SK-N-SH (cell line): ENCODE measurements at regions not wholly inside any gene's neighbourhood (a gene's known extent, or its start where the extent isn't known, plus 50 kb on each side); places are given as distances from the start of the nearest gene placed in this dataset.

Experiments used
- CTCF ChIA-PET: fragments of 300-600, 350-600 bp; formaldehyde crosslinking; extraction: SDS; loops from one replicate; lab custom pipeline; 2021; lab: Yijun Ruan, JAX
- POLR2A ChIA-PET: fragments of 350-600 bp; sonication (Branson Sonifier 250); formaldehyde crosslinking; extraction: SDS; loops from one replicate; lab custom pipeline; 2020; ENCODE audit warnings: antibody characterized with exemption, inconsistent platforms; lab: Yijun Ruan, JAX
- DNase-seq: peaks from one replicate; pipeline ENCODE4 v3.0.0; 2012
- H2AFZ ChIP-seq: fragments of 200-600 bp; sonication (generic); 2 replicates; pipeline ENCODE4 v1.8.1; 2016; ENCODE audit warnings: antibody characterized with exemption, mild to moderate bottlenecking, low read depth
- H3F3A ChIP-seq: fragments of 200-600 bp; sonication (generic); replicated peaks from 2 replicates; pipeline ENCODE3; 2016; ENCODE audit warnings: antibody characterized with exemption, mild to moderate bottlenecking; ENCODE audit not compliant: insufficient read depth
- H3K27ac ChIP-seq, 2 experiments: fragments of 200-500 bp in 1 of 2; fragments of 200-600 bp in 1 of 2; sonication (Bioruptor generic) in 1 of 2; sonication (generic), shearing (Covaris generic) in 1 of 2; 2 replicates each; pipeline versions ENCODE4 v1.5.1 to v1.6.1; 2014 to 2016; ENCODE audit warnings: low read depth in 2 of 2, inconsistent platforms in 1 of 2, low read length in 1 of 2, mild to moderate bottlenecking in 1 of 2, mixed read lengths in 1 of 2
- H3K27me3 ChIP-seq: fragments of 200-600 bp; sonication (generic), shearing (Covaris generic); 2 replicates; pipeline ENCODE4 v1.6.1; 2016; ENCODE audit warnings: mixed run types; ENCODE audit not compliant: insufficient read depth
- H3K36me3 ChIP-seq, 2 experiments: fragments of 200-500 bp in 1 of 2; fragments of 200-600 bp in 1 of 2; sonication (Bioruptor generic) in 1 of 2; sonication (generic) in 1 of 2; replicated peaks in 1 of 2; 2 replicates each; pipeline versions ENCODE3 to v1.5.1; 2014 to 2016; ENCODE audit warnings: low read length in 1 of 2, mild to moderate bottlenecking in 1 of 2; ENCODE audit not compliant: insufficient read depth in 2 of 2, control insufficient read depth in 1 of 2
- H3K4me1 ChIP-seq, 2 experiments: fragments of 200-500 bp in 1 of 2; fragments of 200-600 bp in 1 of 2; sonication (Bioruptor generic) in 1 of 2; sonication (generic), shearing (Covaris generic) in 1 of 2; 2 replicates each; pipeline versions ENCODE4 v1.5.1 to v1.6.1; 2014 to 2016; ENCODE audit warnings: low read depth in 1 of 2, low read length in 1 of 2, mixed run types in 1 of 2; ENCODE audit not compliant: insufficient read depth in 2 of 2, control insufficient read depth in 1 of 2
- H3K4me2 ChIP-seq: fragments of 200-600 bp; sonication (generic), shearing (Covaris generic); 2 replicates; pipeline ENCODE4 v1.6.1; 2017; ENCODE audit warnings: mixed run types
- H3K4me3 ChIP-seq, 2 experiments: fragments of 200-500 bp in 1 of 2; fragments of 200-600 bp in 1 of 2; sonication (Bioruptor generic) in 1 of 2; sonication (generic), shearing (Covaris generic) in 1 of 2; 2 replicates each; pipeline versions ENCODE4 v1.5.1 to v1.8.1; 2014 to 2016; ENCODE audit warnings: low read depth in 2 of 2, inconsistent platforms in 1 of 2, low read length in 1 of 2, mild to moderate bottlenecking in 1 of 2, mixed read lengths in 1 of 2, moderate library complexity in 1 of 2
- H3K79me2 ChIP-seq: fragments of 200-600 bp; sonication (generic); 2 replicates; pipeline ENCODE4 v1.8.1; 2017; ENCODE audit warnings: mild to moderate bottlenecking; ENCODE audit not compliant: insufficient read depth
- H3K9ac ChIP-seq: fragments of 200-600 bp; sonication (generic); 2 replicates; pipeline ENCODE4 v1.6.1; 2017; ENCODE audit warnings: mixed run types
- H3K9me2 ChIP-seq: fragments of 200-600 bp; sonication (generic); 2 replicates; pipeline ENCODE4 v1.6.1; 2017; ENCODE audit warnings: mixed run types
- H3K9me3 ChIP-seq: fragments of 200-600 bp; sonication (generic); 2 replicates; pipeline ENCODE4 v1.6.1; 2017; ENCODE audit warnings: mixed run types, mild to moderate bottlenecking, moderate library complexity
- H4K20me1 ChIP-seq: fragments of 200-600 bp; sonication (generic); 2 replicates; pipeline ENCODE4 v1.6.1; 2017; ENCODE audit warnings: mild to moderate bottlenecking, mixed run types; ENCODE audit not compliant: insufficient read depth
- CHD2 ChIP-seq: fragments of 150-350 bp; IDR thresholded peaks from 2 replicates; pipeline ENCODE4 v1.6.1; 2018; ENCODE audit warnings: low read length; ENCODE audit not compliant: partially characterized antibody
- ELF1 ChIP-seq: IDR thresholded peaks from 2 replicates; pipeline ENCODE4 v1.4.0; 2012
- EP300 ChIP-seq, 2 experiments: IDR thresholded peaks; 2 replicates each; pipeline versions ENCODE4 v1.4.0 to v1.6.1; 2012; ENCODE audit warnings: borderline replicate concordance in 1 of 2, low read depth in 1 of 2, low read length in 1 of 2
- FOSL2 ChIP-seq: IDR thresholded peaks from 2 replicates; pipeline ENCODE4 v1.4.0; 2012; ENCODE audit warnings: low read depth, mild to moderate bottlenecking, moderate library complexity, borderline replicate concordance
- FOXJ3 ChIP-seq: sonication (generic); formaldehyde crosslinking; IDR thresholded peaks from 2 replicates; pipeline ENCODE4 v1.5.1; 2020; ENCODE audit warnings: mild to moderate bottlenecking, missing genetic modification reagents
- MEF2A ChIP-seq: IDR thresholded peaks from 2 replicates; pipeline ENCODE4 v1.4.0; 2012; ENCODE audit warnings: low read depth, borderline replicate concordance
- NRF1 ChIP-seq: IDR thresholded peaks from 2 replicates; pipeline ENCODE4 v1.6.1; 2012; ENCODE audit warnings: low read depth, mild to moderate bottlenecking, low read length
- RCOR1 ChIP-seq: fragments of 150-350 bp; IDR thresholded peaks from 2 replicates; pipeline ENCODE4 v1.6.1; 2017; ENCODE audit warnings: antibody characterized with exemption, low read length
- RFX5 ChIP-seq: IDR thresholded peaks from 2 replicates; pipeline ENCODE4 v1.6.1; 2012; ENCODE audit warnings: mild to moderate bottlenecking, improper control_type of control experiment, low read length
- SIN3A ChIP-seq: IDR thresholded peaks from 2 replicates; pipeline ENCODE4 v1.6.1; 2012; ENCODE audit warnings: low read depth, mild to moderate bottlenecking, low read length, moderate library complexity, borderline replicate concordance
- SMC3 ChIP-seq: IDR thresholded peaks from 2 replicates; pipeline ENCODE4 v1.6.1; 2012; ENCODE audit warnings: low read depth, low read length, improper control_type of control experiment
- TAF1 ChIP-seq: IDR thresholded peaks from 2 replicates; pipeline ENCODE4 v1.6.1; 2012; ENCODE audit warnings: low read depth, mild to moderate bottlenecking, low read length, moderate library complexity, borderline replicate concordance
- TCF12 ChIP-seq: IDR thresholded peaks from 2 replicates; pipeline ENCODE4 v1.4.0; 2012
- WGBS: methylation state at CpG from one replicate; pipeline ENCODE4 v1.1.6; 2017; ENCODE audit warnings: low lambda C conversion rate; 5-methylcytosine and 5-hydroxymethylcytosine counted together
- TF ChIP-seq, protein P1 (sequence below): IDR thresholded peaks from 2 replicates; pipeline ENCODE4; 2012
- TF ChIP-seq, protein P2 (sequence below): IDR thresholded peaks from 2 replicates; pipeline ENCODE4 v1.4.0; 2012; ENCODE audit warnings: low read depth, borderline replicate concordance
- TF ChIP-seq, protein P3 (sequence below): fragments of 200-600 bp; sonication (generic); IDR thresholded peaks from 2 replicates; pipeline ENCODE4 v1.6.1; 2017; ENCODE audit warnings: antibody characterized with exemption, mild to moderate bottlenecking, moderate library complexity
- TF ChIP-seq, protein P4 (sequence below): IDR thresholded peaks from 2 replicates; pipeline ENCODE4 v1.6.1; 2012; ENCODE audit warnings: mild to moderate bottlenecking, low read depth, low read length, moderate library complexity
- TF ChIP-seq, protein P5 (sequence below): IDR thresholded peaks from 2 replicates; pipeline ENCODE4 v1.4.0; 2012; ENCODE audit warnings: low read depth

DNA sequence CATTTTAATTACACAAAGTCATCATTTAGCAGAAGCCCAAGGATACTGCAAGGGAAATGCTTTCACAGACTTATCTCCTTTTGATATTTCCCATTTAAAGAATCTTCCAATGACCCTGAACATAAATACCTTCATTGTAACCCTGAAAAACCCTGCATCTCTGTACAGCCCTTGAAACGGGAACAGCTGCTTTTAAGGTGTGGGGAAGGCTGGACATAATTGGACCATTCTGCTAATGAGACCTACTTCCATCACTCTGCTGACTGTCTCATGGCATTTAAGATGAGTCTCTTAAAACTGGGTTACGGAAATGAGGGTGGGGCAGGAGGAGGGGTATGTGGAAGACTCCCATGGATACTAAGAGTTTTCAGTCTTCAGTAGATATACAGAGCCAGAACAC lies 485.8 kb downstream of the BRINP1 start:
- no peak for DNase-seq
- Histone ChIP-seq H3K9me2 (no peaks in the 10 kb centered on the region), H3F3A (no peaks in the 10 kb centered on the region), H3K36me3 (no peaks in the 10 kb centered on the region), H3K9ac (no peak overlapping the region), H3K79me2 (no peaks in the 10 kb centered on the region), H3K27ac (no peak overlapping the region), H3K9me3 (no peaks in the 10 kb centered on the region; the same call in 1 of the 2 replicates), H3K4me2 (no peak overlapping the region), H2AFZ (no peak overlapping the region), H3K4me1 (no peaks in the 10 kb centered on the region), H4K20me1 (no peaks in the 10 kb centered on the region)
- CTCF ChIA-PET, result no interaction called here
- TF ChIP-seq MEF2A, result no peak
- no peak for TF ChIP-seq TCF12
- TF ChIP-seq, all 33 proteins: peak for 0
- 46% methylated on average over 2 of the region's 2 CpGs for WGBS
- POLR2A ChIA-PET, result no interaction called here
- Histone ChIP-seq H3K27me3 (no peaks in the 10 kb centered on the region), H3K4me3 (no peak overlapping the region)

DNA sequence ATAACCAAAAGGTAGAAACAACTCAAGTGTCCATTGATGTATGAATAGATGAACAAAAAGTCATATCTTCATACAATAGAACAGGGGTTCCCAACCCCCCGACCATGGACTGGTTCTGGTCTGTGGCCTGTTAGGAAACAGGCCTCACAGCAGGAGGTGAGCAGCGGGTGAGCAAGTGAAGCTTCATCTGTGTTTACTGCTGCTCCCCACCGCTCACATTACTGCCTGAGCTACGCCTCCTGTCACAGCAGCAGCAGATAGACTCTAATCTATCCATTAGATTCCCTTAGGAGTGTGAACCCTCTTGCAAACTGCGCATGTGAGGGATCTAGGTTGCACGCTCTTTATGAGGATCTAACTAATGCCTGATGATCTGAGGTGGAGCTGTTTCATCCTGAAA lies 478.0 kb downstream of the BRINP1 start:
- no peak overlapping the region for H3K4me2 ChIP-seq
- no peak overlapping the region for H3K27ac ChIP-seq
- H3K9ac ChIP-seq, result no peak overlapping the region
- H3K9me3 ChIP-seq, result no peaks in the 10 kb centered on the region
- H3F3A ChIP-seq, result no peaks in the 10 kb centered on the region
- H3K27me3 ChIP-seq, result no peaks in the 10 kb centered on the region
- H3K9me2 ChIP-seq, result no peaks in the 10 kb centered on the region
- DNase-seq, result no peak
- TF ChIP-seq, protein P1, sequence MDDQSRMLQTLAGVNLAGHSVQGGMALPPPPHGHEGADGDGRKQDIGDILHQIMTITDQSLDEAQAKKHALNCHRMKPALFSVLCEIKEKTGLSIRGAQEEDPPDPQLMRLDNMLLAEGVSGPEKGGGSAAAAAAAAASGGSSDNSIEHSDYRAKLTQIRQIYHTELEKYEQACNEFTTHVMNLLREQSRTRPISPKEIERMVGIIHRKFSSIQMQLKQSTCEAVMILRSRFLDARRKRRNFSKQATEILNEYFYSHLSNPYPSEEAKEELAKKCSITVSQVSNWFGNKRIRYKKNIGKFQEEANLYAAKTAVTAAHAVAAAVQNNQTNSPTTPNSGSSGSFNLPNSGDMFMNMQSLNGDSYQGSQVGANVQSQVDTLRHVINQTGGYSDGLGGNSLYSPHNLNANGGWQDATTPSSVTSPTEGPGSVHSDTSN, result no peak
- TF ChIP-seq FOXJ3 (CRISPR knock-in tag) (no peak), CHD2 (no peak), SIN3A (no peak), FOSL2 (no peak), TAF1 (no peak), SMC3 (no peak), ELF1 (no peak), RFX5 (no peak), NRF1 (no peak), RCOR1 (no peak), EP300 (IDR thresholded peaks at IDR 0.05; ENCODE audit: borderline replicate concordance in 1 of 2, low read depth in 1 of 2, low read length in 1 of 2) (no peak)
- TF ChIP-seq, protein P2, sequence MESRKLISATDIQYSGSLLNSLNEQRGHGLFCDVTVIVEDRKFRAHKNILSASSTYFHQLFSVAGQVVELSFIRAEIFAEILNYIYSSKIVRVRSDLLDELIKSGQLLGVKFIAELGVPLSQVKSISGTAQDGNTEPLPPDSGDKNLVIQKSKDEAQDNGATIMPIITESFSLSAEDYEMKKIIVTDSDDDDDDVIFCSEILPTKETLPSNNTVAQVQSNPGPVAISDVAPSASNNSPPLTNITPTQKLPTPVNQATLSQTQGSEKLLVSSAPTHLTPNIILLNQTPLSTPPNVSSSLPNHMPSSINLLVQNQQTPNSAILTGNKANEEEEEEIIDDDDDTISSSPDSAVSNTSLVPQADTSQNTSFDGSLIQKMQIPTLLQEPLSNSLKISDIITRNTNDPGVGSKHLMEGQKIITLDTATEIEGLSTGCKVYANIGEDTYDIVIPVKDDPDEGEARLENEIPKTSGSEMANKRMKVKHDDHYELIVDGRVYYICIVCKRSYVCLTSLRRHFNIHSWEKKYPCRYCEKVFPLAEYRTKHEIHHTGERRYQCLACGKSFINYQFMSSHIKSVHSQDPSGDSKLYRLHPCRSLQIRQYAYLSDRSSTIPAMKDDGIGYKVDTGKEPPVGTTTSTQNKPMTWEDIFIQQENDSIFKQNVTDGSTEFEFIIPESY, result no peak
- TF ChIP-seq, protein P3, sequence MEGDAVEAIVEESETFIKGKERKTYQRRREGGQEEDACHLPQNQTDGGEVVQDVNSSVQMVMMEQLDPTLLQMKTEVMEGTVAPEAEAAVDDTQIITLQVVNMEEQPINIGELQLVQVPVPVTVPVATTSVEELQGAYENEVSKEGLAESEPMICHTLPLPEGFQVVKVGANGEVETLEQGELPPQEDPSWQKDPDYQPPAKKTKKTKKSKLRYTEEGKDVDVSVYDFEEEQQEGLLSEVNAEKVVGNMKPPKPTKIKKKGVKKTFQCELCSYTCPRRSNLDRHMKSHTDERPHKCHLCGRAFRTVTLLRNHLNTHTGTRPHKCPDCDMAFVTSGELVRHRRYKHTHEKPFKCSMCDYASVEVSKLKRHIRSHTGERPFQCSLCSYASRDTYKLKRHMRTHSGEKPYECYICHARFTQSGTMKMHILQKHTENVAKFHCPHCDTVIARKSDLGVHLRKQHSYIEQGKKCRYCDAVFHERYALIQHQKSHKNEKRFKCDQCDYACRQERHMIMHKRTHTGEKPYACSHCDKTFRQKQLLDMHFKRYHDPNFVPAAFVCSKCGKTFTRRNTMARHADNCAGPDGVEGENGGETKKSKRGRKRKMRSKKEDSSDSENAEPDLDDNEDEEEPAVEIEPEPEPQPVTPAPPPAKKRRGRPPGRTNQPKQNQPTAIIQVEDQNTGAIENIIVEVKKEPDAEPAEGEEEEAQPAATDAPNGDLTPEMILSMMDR, result no peak
- TF ChIP-seq, protein P4, sequence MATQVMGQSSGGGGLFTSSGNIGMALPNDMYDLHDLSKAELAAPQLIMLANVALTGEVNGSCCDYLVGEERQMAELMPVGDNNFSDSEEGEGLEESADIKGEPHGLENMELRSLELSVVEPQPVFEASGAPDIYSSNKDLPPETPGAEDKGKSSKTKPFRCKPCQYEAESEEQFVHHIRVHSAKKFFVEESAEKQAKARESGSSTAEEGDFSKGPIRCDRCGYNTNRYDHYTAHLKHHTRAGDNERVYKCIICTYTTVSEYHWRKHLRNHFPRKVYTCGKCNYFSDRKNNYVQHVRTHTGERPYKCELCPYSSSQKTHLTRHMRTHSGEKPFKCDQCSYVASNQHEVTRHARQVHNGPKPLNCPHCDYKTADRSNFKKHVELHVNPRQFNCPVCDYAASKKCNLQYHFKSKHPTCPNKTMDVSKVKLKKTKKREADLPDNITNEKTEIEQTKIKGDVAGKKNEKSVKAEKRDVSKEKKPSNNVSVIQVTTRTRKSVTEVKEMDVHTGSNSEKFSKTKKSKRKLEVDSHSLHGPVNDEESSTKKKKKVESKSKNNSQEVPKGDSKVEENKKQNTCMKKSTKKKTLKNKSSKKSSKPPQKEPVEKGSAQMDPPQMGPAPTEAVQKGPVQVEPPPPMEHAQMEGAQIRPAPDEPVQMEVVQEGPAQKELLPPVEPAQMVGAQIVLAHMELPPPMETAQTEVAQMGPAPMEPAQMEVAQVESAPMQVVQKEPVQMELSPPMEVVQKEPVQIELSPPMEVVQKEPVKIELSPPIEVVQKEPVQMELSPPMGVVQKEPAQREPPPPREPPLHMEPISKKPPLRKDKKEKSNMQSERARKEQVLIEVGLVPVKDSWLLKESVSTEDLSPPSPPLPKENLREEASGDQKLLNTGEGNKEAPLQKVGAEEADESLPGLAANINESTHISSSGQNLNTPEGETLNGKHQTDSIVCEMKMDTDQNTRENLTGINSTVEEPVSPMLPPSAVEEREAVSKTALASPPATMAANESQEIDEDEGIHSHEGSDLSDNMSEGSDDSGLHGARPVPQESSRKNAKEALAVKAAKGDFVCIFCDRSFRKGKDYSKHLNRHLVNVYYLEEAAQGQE, result no peak
- TF ChIP-seq, protein P5, sequence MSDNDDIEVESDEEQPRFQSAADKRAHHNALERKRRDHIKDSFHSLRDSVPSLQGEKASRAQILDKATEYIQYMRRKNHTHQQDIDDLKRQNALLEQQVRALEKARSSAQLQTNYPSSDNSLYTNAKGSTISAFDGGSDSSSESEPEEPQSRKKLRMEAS, result no peak
- H3K4me3 ChIP-seq, result no peak overlapping the region
- WGBS, result 22% methylated on average over 6 of the region's 6 CpGs
- H3K36me3 ChIP-seq, result no peaks in the 10 kb centered on the region
- POLR2A ChIA-PET, result no interaction called here
- CTCF ChIA-PET, result no interaction called here
- H3K4me1 ChIP-seq, result no peaks in the 10 kb centered on the region
- no peak overlapping the region for H2AFZ ChIP-seq
- no peaks in the 10 kb centered on the region for H4K20me1 ChIP-seq
- no peaks in the 10 kb centered on the region for H3K79me2 ChIP-seq
